Renal cortex interstitium (tissue), 11 donors: ENCODE measurements at regions not wholly inside any gene's neighbourhood (a gene's known extent, or its start where the extent isn't known, plus 50 kb on each side); places are given as distances from the start of the nearest gene placed in this dataset.
"Not testable (repeated sequence)": the region's sequence is repeated elsewhere in the genome, so short reads cannot be mapped to it uniquely, and the experiment has no call there.

Experiments used
- DNase-seq, 11 donors: peaks; one replicate each; pipeline ENCODE4 v3.0.0-alpha.2; 2013; ENCODE audit warnings: low read depth in 9 of 11, low spot score in 4 of 11; ENCODE audit errors: extremely low read depth in 1 of 11

DNA sequence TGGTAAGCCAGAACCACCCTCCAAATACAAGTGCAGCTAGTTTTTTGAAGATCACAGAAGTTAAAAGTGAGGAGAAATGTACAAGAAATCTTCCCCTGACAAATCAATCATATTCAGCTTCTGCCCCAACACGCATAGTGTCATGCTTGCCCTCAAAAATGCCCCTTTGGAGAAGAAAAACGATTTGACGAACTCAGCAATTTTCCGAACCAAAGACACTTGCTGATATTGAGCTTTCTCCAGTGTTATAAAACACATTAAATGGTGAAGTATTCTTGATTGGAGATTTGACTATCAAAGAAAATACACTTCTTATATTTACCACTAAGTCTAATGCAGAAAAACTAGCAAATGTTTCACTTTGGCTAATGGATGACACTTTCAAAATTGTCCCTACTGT, 195.5 kb downstream of the ETV1 start:
- DNase-seq: no peak

DNA sequence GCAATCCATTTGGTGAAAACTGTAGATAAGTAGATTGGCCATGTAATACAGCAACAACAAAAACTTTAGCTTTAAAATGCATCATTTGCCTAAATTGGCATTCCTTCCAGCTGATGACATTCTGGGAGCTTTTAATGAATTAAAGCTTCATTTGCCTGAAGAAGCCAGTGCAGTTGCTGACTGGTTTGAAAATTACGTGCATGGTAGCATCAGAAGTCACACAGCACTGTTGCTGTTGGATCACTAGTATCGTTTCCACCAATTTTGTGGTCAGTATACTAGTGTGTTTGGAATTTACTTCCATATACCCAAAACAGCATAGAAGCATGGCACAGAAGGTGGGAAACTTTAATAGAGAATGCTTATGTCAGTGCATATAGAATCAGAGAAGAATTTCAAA, 194.9 kb downstream of the ETV1 start:
- DNase-seq: no peak

DNA sequence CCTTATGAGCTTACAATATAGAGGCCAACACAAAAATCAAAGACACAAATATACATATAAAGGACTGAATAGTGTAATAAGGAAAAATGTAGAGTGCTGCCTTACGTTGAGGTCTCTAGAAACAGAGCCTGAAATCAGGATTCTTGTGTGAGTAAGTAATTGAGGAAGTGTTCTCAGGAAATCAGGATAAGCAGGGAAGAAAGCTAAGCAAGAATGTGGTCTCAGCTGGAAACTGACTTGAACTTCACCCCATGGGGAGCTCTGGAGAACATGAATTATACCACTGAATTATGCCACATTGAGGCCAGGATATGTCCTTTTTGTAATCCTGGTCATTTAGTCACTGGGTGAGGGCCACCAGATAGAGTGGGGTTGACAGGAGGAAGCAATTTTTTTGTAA, 191.9 kb downstream of the ETV1 start:
- DNase-seq: no peak

DNA sequence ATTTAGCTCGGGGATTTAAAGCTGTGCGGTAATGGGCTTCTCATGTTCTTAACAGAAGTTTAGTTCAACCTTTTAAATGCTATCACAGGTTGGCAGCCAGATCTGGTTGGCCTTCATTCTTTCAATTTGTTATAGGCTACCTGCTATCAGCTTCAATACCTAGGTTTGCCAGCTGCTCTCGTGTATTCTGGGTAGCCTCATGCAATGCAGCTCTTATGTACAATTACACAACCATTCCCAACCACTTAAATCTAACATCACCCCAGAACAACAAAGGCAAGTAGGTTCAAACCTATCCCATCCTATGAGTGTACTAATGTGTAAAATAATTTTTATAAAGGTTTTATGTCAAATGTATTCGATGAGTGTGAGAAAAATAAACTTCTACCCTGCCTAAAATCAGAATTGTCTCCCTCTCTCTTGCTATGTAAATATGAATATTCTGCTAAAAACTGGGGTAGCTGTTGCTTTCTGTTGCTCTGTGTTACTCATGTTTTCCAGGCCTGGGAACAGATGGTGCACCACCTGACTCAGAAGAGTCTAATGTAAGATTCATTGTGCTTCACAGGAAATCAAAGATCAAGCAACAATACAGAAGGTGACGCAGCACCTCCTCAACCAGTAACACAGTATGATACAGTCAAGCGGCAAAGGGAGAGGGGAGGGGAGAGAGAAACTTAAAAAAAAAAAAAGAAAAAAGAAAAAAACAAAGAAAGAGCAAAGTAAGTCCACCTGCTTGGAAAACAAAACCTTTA, 188.6 kb downstream of the ETV1 start:
- no peak for DNase-seq

DNA sequence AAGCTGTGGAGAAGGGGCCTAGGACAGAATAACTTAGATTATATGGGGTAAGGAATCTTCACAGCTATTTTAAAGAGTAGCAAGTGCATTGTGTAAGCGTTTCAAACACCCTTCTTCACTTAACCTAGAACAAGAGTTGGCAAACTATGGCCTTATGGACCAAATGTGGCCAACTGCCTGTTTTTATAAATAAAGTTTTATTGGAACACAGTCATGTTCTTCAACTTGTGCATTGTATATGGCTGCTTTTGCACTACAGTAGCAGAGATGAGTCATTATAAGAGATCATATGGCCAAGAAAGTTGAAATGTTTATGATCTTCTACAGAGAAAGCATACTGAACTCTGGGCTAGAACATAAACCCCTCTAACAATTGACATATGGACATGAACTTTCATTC, 187.8 kb downstream of the ETV1 start:
- no peak for DNase-seq

DNA sequence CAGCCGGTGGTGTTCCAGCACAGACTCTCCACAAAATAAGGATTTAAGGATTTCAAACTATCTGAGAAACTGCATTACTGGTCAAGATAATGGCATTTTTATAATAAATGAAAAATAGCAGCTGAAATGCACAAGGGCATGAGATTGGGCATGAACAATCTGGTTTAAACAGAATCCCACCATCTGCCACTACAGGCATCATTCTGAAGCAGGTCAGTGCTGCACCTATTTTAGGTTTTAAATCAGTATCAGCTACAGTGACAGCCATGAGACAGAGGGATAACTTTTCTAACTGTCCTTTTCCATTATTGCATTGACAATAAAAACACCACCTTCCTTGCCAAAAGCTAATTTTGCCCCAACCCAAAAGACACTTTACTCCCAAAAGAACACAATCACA, 186.8 kb downstream of the ETV1 start:
- DNase-seq: no peak

DNA sequence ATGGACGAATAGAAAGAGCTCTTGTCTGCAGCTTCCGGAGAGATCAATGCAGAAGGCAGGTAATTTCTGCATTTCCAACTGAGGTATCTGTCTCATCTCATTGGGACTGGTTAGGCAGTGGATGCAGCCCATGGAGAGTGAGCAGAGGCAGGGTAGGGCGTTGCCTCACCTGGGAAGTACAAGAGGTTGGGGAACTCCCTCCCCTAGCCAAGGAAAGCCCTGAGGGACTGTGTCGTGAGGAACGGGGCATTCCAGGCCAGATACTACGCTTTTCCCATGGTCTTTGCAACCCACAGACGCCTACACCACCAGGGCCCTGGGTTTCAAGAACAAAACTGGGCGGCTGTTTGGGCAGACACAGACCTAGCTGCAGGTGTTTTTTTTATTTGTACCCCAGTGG, 186.3 kb downstream of the ETV1 start:
- no peak for DNase-seq

DNA sequence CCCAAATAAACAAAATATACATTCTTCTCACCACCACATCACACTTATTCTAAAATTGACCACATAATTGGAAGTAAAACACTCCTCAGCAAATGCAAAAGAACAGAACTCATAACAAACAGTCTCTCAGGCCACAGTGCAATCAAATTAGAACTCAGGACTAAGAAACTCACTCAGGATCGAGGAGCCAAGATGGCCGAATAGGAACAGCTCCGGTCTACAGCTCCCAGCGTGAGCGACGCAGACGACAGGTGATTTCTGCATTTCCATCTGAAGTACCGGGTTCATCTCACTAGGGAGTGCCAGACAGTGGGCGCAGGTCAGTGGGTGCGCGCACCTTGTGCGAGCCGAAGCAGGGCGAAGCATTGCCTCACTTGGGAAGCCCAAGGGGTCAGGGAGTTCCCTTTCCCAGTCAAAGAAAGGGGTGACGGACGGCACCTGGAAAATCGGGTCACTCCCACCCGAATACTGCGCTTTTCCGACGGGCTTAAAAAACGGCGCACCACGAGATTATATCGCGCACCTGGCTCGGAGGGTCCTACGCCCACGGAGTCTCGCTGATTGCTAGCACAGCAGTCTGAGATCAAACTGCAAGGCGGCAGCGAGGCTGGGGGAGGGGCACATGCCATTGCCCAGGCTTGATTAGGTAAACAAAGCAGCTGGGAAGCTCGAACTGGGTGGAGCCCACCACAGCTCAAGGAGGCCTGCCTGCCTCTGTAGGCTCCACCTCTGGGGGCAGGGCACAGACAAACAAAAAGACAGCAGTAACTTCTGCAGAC, 183.2 kb downstream of the ETV1 start:
- not testable (repeated sequence) for DNase-seq

DNA sequence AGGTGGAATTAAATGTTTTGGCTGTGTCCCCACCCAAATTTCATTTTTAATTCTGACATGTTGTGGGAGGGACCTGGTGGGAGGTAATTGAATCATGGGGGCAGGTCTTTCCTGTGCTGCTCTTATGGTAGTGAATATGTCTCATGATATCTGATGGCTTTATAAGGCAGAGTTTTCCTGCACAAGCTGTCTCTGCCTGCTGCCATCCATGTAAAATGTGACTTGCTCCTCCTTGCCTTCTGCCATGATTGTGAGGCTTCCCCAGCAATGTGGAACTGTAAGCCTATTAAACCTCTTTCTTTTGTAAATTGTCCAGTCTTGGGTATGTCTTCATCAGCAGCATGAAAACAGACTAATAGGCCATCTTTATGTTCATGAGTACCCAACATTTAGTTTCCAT, 172.2 kb downstream of the ETV1 start:
- DNase-seq: not testable (repeated sequence)

DNA sequence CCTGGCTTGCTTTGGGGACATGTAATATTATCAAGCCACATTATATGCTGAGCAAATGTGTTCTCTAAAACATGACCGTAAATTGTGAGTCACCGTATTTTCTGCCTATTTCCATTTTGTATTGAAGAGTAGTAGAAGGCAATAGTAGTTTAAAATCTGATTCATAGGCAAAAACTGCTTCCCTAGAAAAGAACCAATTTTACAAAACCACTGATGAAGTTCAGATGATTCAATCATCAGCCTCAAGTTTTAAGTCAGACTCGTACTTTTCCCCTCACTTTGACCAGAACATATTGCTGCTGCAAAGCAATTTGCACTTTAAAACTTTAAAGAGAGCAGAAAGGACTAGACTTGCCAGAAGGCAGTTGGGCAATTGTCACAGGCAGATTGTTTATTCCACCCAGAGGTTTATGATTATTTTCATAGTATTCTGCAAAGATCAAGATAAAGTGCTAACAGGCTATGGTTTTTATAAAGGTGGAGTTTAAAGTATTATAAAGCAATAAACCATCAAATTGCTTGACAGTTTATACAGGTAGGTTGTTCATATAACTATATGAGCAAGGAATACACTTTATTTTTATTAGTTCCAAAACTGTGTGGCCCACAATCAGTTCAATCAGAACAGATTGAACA, 168.2 kb downstream of the ETV1 start:
- no peak for DNase-seq

DNA sequence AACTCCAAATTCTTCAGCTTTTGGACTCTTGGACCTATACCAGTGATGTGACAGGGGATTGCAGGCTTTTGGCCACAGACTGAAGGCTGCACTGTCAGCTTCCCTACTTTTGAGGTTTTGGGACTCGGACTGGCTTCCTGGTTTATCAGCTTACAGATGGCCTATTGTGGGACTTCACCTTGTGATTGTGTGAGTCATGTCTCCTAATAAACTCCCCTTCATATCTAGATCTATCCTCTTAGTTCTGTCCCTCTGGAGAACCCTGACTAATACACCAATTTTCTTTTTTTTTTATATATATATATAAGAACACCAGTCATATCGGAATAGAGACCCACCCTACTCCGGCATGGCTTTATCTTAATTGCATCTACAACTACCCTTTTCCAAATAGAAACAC, 166.8 kb downstream of the ETV1 start:
- no peak for DNase-seq

DNA sequence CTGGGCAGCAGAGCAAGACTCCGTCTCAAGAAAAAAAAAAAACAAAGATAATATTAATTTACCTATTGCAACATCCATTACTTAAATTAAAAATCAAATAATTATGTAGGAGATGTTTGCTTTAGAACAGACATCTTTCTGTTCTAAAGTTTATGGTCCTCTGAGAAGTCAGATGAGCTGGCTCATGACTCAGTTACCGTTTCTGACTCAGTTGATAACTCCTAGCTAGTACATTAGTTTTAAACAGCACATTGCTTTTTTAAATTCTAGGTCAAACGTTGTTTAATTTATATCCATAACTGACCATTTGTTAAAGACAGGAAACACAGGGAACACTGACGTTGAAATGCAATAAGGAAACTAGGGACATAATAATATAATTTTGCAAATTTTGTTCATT, 162.7 kb downstream of the ETV1 start:
- no peak for DNase-seq

DNA sequence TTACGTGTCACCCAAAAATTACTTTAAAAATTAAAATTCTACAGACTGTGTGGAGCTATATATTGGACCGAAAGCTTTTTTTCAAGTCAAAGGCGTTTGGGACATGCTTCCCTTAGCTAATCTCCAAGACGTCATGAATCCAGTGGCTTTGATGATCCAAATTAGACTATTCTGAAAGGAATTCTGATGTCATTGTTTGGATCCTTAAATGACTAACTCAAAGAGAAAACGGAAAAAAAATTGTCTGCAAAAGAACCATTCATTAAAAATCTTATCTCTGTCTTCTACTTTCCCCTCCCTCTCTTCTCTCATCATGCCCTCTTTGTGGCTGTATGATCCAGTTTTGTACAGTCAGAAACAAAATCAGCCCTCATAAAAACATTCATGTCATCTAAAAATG, 161.8 kb downstream of the ETV1 start:
- DNase-seq: no peak

DNA sequence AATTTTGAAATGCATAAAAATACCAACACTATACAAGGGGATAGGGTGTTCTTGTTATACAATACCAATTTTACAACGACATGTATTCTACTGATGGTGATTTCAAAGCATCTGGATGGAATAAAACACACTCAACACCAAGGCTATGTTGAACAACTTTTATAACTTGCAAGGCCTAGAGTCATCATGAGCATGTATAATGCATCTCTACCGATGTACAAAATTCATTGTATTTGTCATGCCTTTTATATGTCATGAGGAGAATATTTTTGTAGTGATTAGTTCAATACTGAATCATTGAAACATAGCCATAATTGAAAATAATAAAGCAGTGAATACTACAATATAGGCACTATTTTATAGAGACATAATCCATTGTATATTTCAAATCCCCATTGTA, 160.2 kb downstream of the ETV1 start:
- no peak for DNase-seq

DNA sequence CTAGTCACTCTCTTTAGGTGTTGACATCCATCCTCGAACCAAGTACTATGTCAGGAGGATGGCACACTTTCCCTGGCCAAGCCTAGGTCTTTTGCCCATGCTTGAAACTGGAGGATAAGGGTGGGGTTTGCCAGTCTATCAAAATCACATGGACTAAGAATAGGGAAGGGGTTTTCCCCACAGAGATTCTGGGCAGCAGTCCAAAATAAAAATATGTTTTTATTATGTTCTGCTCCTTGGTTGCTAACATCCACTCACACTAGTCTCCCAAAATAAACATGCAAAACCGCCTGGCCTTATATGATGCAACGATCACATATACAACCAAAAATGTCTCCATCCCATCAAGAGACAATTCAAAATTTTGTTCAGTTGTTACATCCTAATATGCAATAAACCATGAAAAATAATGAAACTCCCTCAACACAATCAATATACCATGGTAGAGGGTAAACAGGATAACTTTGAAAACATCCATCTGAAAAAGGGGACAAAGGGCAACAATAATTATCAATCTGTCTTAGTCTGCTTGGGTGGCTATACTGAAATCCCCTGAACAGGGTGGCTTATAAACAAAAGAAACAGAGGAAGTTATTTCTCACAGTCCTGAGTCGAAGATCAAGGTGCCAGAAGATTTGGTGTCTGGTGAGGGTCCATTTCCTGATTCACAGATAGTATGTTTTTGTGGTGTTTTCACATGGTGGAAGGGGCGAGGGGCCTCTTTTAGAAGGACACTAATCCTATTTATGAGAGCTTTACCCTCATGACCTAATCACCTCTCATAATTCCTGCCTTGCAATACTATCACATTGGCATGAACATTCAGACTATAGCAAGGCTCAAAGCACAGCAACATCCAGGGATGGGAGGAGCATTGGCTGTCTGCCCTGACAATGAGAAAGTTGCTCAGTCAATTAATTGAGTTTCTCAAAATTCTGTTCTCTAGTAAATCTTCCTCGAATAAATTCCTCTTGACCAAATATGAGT, 159.3 kb downstream of the ETV1 start:
- DNase-seq: peak in 1 of 11 donors; percentile 4

DNA sequence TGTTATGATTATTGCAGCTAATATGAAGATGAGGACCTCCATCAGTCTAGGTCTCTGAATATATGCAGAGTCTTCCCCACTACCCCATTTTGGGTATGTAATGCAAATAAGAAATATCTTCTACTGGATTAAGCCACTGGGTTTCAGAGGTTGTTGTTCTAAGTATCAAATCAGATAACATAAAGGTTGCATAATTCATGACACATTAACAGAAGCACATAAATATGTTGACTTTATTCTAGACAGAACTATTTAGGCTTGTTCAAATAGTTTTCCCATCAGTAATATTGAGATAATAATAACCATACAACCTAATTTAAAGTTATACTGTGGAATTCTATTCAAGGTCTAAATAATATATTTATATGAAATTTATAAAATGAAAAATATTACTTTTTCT, 157.1 kb downstream of the ETV1 start:
- no peak for DNase-seq

DNA sequence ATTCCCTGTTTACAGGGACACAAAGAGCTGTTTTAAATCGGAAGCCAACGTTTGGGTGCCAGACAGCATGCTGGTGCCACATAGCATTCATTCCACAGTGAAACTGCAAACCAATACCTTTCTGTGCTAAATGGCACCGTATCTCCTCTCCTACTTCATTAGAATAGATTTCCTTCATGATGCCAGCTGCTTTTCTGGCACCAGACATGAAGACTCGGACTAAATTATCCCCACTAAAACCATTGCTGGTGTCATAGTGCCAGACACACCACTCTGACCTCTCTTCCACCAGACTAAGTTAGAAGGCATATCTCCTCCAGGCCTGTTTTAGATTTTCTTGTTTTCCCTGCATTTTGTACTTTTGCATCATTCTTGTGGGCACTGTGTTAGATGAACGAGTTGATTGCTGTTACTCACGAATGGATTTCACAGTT, 155.1 kb downstream of the ETV1 start:
- no peak for DNase-seq

DNA sequence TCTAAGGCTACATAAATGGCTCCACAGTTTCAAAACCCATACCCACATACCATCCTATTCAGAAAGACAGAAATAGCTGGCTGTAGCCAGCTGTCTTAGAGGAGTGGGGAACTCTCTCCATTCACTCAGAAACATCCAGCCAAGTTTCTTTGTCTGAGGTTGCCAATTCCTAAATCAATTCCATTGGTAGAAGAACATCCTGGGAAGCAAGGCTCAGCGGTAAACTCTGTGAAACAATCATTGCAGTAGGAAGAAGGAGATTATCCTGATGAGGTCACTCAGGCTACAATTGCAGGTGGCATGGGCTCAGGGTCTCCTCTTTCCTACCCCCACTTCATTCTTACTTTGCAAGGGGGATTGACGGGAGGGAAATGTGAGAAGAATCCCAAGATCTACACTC, 154.0 kb downstream of the ETV1 start:
- DNase-seq: no peak

DNA sequence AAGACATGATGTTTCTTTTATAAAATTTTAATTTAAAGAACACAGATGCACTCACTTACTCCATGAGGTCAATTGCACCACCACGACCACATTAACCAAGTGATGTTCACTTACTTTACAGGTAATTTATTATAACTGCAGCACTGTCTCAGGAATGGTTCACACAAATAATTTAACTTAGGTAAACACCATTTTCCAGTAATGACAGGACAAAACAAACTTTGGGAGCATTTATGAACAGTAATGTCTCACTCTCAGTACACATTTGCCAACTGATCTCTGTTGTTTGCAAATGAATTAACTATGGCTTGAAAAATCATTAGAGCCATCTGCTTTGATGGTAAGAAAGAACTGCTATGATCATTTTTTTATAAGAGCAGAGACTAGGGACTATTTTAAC, 150.4 kb downstream of the ETV1 start:
- no peak for DNase-seq
